PC-3 (cell line): ENCODE measurements at regions not wholly inside any gene's neighbourhood (a gene's known extent, or its start where the extent isn't known, plus 50 kb on each side); places are given as distances from the start of the nearest gene placed in this dataset.

Source experiments
- CTCF ChIP-seq: fragments of 300-600 bp; sonication (generic); conservative IDR thresholded peaks from 2 replicates; pipeline ENCODE4 v1.5.1; 2017; ENCODE audit warnings: antibody characterized with exemption, low read depth, mild to moderate bottlenecking, low read length
- EZH2 ChIP-seq: fragments of 300-600 bp; sonication (generic); IDR thresholded peaks from one replicate; pipeline ENCODE4 v1.6.1; 2017; ENCODE audit warnings: antibody characterized with exemption, mild to moderate bottlenecking, low read length; ENCODE audit not compliant: unreplicated experiment
- EZH2phosphoT487 ChIP-seq: fragments of 300-600 bp; sonication (generic); IDR thresholded peaks from 2 replicates; pipeline ENCODE4 v1.6.1; 2018; ENCODE audit warnings: mild to moderate bottlenecking, antibody characterized with exemption, low read length, borderline replicate concordance

GRCh38 chr2:136175466-136175865, 57.5 kb upstream of the CXCR4 start:
- no peak for TF ChIP-seq EZH2
- TF ChIP-seq CTCF, result no peak
- no peak for TF ChIP-seq EZH2phosphoT487
